ENCODE measurements at regions not wholly inside any gene's neighbourhood (a gene's known extent, or its start where the extent isn't known, plus 50 kb on each side); places are given as distances from the start of the nearest gene placed in this dataset.
A peak's percentile ranks its signal among the peaks of the same experiment; 100 is the strongest.

DNA sequence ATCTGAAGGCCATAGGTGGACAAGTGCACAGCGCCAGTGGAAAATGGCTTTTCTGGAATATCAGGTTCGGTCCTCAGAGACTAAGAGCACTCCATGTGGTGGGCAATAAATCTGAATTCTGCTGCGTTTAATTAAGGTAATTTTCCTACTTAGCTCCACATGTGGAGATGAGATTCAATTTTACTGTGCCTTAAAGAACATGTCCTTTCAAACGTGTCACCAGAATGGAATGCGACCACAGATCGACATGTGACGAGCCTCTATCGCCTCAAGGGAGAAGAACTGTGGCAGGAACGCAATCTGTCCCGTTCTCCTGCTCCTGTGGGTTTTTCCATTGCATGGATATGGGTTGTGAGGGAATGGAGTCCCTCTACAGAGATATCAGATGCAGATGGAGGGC is 205.3 kb upstream of the ZNF32 start:
- Histone ChIP-seq H3K4me2 (peak overlapping the region; percentile 3; the same call in 1 of the 2 replicates), H3K9me3 (ENCODE audit: insufficient read depth, low read depth) (no peaks in the 10 kb centered on the region), H3K4me3 (no peak overlapping the region), H3K27me3 (ENCODE audit: insufficient read depth, low read depth) (peaks cover 9% of the 10 kb centered on the region; the same call in 1 of the 2 replicates), H3F3A (ENCODE audit: insufficient read depth, low read depth) (no peaks in the 10 kb centered on the region), H3K27ac (no peak overlapping the region), H3K4me1 (replicated peaks; ENCODE audit: insufficient read depth) (peaks cover 10% of the 10 kb centered on the region; the same call in 1 of the 2 replicates), H2AFZ (no peak overlapping the region), H4K20me1 (ENCODE audit: insufficient read depth) (no peaks in the 10 kb centered on the region), H3K36me3 (ENCODE audit: low read depth) (no peaks in the 10 kb centered on the region), H3K79me2 (ENCODE audit: low read depth) (no peaks in the 10 kb centered on the region), H3K9me2 (ENCODE audit: insufficient read depth) (no peaks in the 10 kb centered on the region)
- intact Hi-C loops (cut with micrococcal nuclease; ENCODE audit: unreplicated experiment), result loop anchor here (1.0 kb wide), 2 partner anchors 9 kb away; no protein-coding TSS in a partner anchor
- peak; percentile 82 to 84 for DNase-seq
- no TSS peak for BruUV-seq (replicated peaks)
- no peak for TF ChIP-seq EZH2 (IDR thresholded peaks at IDR 0.05; ENCODE audit: low read depth)
- TF ChIP-seq, protein P1, sequence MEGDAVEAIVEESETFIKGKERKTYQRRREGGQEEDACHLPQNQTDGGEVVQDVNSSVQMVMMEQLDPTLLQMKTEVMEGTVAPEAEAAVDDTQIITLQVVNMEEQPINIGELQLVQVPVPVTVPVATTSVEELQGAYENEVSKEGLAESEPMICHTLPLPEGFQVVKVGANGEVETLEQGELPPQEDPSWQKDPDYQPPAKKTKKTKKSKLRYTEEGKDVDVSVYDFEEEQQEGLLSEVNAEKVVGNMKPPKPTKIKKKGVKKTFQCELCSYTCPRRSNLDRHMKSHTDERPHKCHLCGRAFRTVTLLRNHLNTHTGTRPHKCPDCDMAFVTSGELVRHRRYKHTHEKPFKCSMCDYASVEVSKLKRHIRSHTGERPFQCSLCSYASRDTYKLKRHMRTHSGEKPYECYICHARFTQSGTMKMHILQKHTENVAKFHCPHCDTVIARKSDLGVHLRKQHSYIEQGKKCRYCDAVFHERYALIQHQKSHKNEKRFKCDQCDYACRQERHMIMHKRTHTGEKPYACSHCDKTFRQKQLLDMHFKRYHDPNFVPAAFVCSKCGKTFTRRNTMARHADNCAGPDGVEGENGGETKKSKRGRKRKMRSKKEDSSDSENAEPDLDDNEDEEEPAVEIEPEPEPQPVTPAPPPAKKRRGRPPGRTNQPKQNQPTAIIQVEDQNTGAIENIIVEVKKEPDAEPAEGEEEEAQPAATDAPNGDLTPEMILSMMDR (conservative IDR thresholded peaks at IDR 0.05), result no peak
- CTCF ChIA-PET, result no interaction called here
- POLR2A ChIA-PET (ENCODE audit: unreplicated experiment), result interaction anchor here (0.7 kb wide), 1 partner anchor 14 kb away, joined by 3 read pairs; no protein-coding TSS in a partner anchor

DNA sequence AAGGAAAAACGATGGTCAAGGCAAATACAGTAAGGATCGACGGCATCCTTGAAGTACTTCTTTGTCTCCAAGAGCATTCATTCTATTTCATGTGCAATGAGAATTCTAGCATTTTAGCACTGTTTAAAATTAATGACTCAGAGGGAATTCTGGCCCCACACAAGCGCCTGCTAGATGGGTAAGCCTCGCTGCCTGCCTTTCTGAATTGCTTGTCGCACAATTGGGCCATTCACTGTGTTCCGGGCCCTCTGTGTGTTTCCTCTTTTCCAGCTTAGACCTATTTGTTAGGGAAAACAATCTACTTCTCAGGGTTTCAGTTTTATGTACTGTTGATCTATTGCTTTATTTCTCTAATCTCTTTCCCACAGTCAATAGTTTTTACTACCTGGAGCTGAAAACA is 204.7 kb upstream of the ZNF32 start:
- no peak for DNase-seq
- no TSS peak for BruUV-seq (replicated peaks)
- Histone ChIP-seq H3K27me3 (ENCODE audit: insufficient read depth, low read depth) (0 out of 2 replicates have a peak, but pooled peaks cover 5% of the 10 kb centered on the region), H4K20me1 (ENCODE audit: insufficient read depth) (no peaks in the 10 kb centered on the region), H3F3A (ENCODE audit: insufficient read depth, low read depth) (no peaks in the 10 kb centered on the region), H3K27ac (no peak overlapping the region), H3K79me2 (ENCODE audit: low read depth) (no peaks in the 10 kb centered on the region), H3K4me2 (no peak overlapping the region), H3K36me3 (ENCODE audit: low read depth) (no peaks in the 10 kb centered on the region), H3K4me1 (replicated peaks; ENCODE audit: insufficient read depth) (peaks cover 10% of the 10 kb centered on the region; the same call in 1 of the 2 replicates), H3K9me3 (ENCODE audit: insufficient read depth, low read depth) (no peaks in the 10 kb centered on the region), H3K9me2 (ENCODE audit: insufficient read depth) (no peaks in the 10 kb centered on the region), H3K4me3 (no peak overlapping the region), H2AFZ (no peak overlapping the region)
- ChIA-PET CTCF (no interaction called here), POLR2A (ENCODE audit: unreplicated experiment) (no interaction called here)
- no peak for TF ChIP-seq EZH2 (IDR thresholded peaks at IDR 0.05; ENCODE audit: low read depth)
- TF ChIP-seq, protein P1 (conservative IDR thresholded peaks at IDR 0.05), result no peak
- intact Hi-C loops (cut with micrococcal nuclease; ENCODE audit: unreplicated experiment), result no loop called here

DNA sequence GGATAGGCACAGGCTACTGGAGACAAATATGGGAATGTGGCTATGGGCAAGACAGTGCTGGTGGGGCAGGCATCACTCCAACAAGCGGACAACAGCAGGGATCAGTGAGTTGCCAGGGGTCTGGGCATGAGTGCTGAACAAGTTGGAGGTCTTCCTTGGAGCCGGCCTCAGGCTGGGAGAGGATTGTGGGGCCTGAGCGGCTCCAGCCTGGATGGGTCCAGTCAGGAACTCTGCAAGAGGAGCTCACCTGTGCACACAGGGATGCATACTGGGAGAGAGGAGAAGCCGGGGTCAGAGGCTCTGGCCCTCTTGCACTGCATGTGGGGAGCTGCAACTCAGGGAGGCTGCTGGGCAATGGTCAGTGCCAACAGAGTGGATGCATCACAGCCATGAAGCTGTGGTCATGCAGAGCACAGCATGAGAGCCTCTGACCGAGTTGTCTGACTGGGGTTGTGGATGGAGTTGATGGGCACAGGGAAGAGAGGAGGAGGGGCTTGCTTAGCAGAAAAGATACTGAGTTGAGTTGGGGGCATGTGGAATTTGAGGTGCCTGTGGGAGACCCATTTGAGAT is 204.0 kb upstream of the ZNF32 start:
- TF ChIP-seq EZH2 (IDR thresholded peaks at IDR 0.05; ENCODE audit: low read depth), result no peak
- TF ChIP-seq, protein P1 (conservative IDR thresholded peaks at IDR 0.05), result no peak
- Histone ChIP-seq H3K9me2 (ENCODE audit: insufficient read depth) (no peaks in the 10 kb centered on the region), H3K27ac (no peak overlapping the region), H4K20me1 (ENCODE audit: insufficient read depth) (no peaks in the 10 kb centered on the region), H3K79me2 (ENCODE audit: low read depth) (no peaks in the 10 kb centered on the region), H3K36me3 (ENCODE audit: low read depth) (no peaks in the 10 kb centered on the region), H3K9me3 (ENCODE audit: insufficient read depth, low read depth) (no peaks in the 10 kb centered on the region), H2AFZ (no peak overlapping the region), H3K4me3 (no peak overlapping the region), H3F3A (ENCODE audit: insufficient read depth, low read depth) (no peaks in the 10 kb centered on the region), H3K27me3 (ENCODE audit: insufficient read depth, low read depth) (no peaks in the 10 kb centered on the region), H3K4me1 (replicated peaks; ENCODE audit: insufficient read depth) (peaks cover 10% of the 10 kb centered on the region; the same call in 1 of the 2 replicates), H3K4me2 (no peak overlapping the region)
- no peak for DNase-seq
- ChIA-PET CTCF (no interaction called here), POLR2A (ENCODE audit: unreplicated experiment) (interaction anchor here (0.5 kb wide), 1 partner anchor 11 kb away, joined by 6 read pairs; no protein-coding TSS in a partner anchor)
- intact Hi-C loops (cut with micrococcal nuclease; ENCODE audit: unreplicated experiment), result no loop called here
- no TSS peak for BruUV-seq (replicated peaks)

Measured in PC-9 (cell line).